H1 (cell line): ENCODE measurements at regions not wholly inside any gene's neighbourhood (a gene's known extent, or its start where the extent isn't known, plus 50 kb on each side); places are given as distances from the start of the nearest gene placed in this dataset.

Experiments
- CTCF ChIA-PET: fragments of 300-600 bp; sonication (Branson Sonifier 250); formaldehyde crosslinking; loops from one replicate; lab custom pipeline; 2021; ENCODE audit not compliant: partially characterized antibody; lab: Charles Lee
- POLR2A ChIA-PET: fragments of 300-600 bp; sonication (Branson Sonifier 250); formaldehyde crosslinking; loops from one replicate; lab custom pipeline; 2021; ENCODE audit warnings: inconsistent platforms; ENCODE audit not compliant: partially characterized antibody; lab: Charles Lee
- DNase-seq, 2 experiments: peaks; one replicate each; pipeline versions ENCODE4 v3.0.0 to v3.0.0-alpha.2; 2010 to 2022; ENCODE audit warnings: low spot score in 2 of 2, low read depth in 1 of 2, mixed read lengths in 1 of 2
- FAIRE-seq: peaks from 2 replicates; lab custom pipeline; 2011; peaks lifted over from hg19 to GRCh38; lab: Jason Lieb, UNC
- H2AFZ ChIP-seq: 2 replicates; pipeline ENCODE4 v1.8.1; 2012; ENCODE audit warnings: low read length, inconsistent platforms
- H2AK5ac ChIP-seq: 2 replicates; pipeline ENCODE4 v1.6.1; 2013; ENCODE audit warnings: low read depth, low read length
- H2BK120ac ChIP-seq: replicated peaks from 2 replicates; pipeline ENCODE3; 2013; ENCODE audit warnings: low read depth, low read length, inconsistent platforms
- H2BK12ac ChIP-seq: 2 replicates; pipeline ENCODE4 v1.6.1; 2013; ENCODE audit warnings: low read depth, low read length
- H2BK15ac ChIP-seq: 2 replicates; pipeline ENCODE4 v1.6.1; 2013; ENCODE audit warnings: low read length
- H2BK20ac ChIP-seq: 2 replicates; pipeline ENCODE4 v1.6.1; 2013; ENCODE audit warnings: low read length
- H2BK5ac ChIP-seq: 2 replicates; pipeline ENCODE4 v1.6.1; 2013; ENCODE audit warnings: low read depth, low read length
- H3K14ac ChIP-seq: 2 replicates; pipeline ENCODE4 v1.6.1; 2013; ENCODE audit warnings: inconsistent platforms; ENCODE audit not compliant: insufficient read length
- H3K18ac ChIP-seq: 2 replicates; pipeline ENCODE4 v1.6.1; 2013; ENCODE audit warnings: low read length; ENCODE audit errors: extremely low read depth
- H3K23ac ChIP-seq: 2 replicates; pipeline ENCODE4 v1.6.1; 2013; ENCODE audit warnings: inconsistent platforms; ENCODE audit not compliant: insufficient read length
- H3K23me2 ChIP-seq: 2 replicates; pipeline ENCODE4 v1.6.1; 2013; ENCODE audit warnings: low read depth, low read length
- H3K27ac ChIP-seq: 2 replicates; pipeline ENCODE4 v1.6.1; 2011; ENCODE audit warnings: low read depth, low read length, inconsistent platforms
- H3K27me3 ChIP-seq, 4 experiments: replicated peaks in 1 of 4; 1 replicate in 1 of 4; 2 replicates in 3 of 4; pipeline versions ENCODE4 v1.6.1 to v1.8.1; 2011 to 2013; ENCODE audit warnings: low read length in 3 of 4, mild to moderate bottlenecking in 3 of 4, inconsistent platforms in 2 of 4, mixed read lengths in 2 of 4, moderate library complexity in 1 of 4; ENCODE audit not compliant: control insufficient read depth in 3 of 4, insufficient read depth in 3 of 4; ENCODE audit errors: extremely low read depth in 1 of 4
- H3K36me3 ChIP-seq, 4 experiments: 2 replicates each; pipeline versions ENCODE4 v1.6.1 to v1.8.1; 2011 to 2013; ENCODE audit warnings: mild to moderate bottlenecking in 4 of 4, low read length in 3 of 4, moderate library complexity in 2 of 4, control low read depth in 1 of 4, inconsistent platforms in 1 of 4; ENCODE audit not compliant: insufficient read depth in 4 of 4, control insufficient read depth in 2 of 4
- H3K4ac ChIP-seq: replicated peaks from 2 replicates; pipeline ENCODE3; 2013; ENCODE audit warnings: low read length, low read depth, mixed read lengths, inconsistent platforms; ENCODE audit not compliant: insufficient read length
- H3K4me1 ChIP-seq, 4 experiments: replicated peaks in 1 of 4; 1 replicate in 1 of 4; 2 replicates in 3 of 4; pipeline versions ENCODE4 v1.6.1 to v1.8.1; 2011 to 2013; ENCODE audit warnings: low read length in 3 of 4, inconsistent platforms in 2 of 4, mixed read lengths in 1 of 4; ENCODE audit not compliant: insufficient read depth in 4 of 4, control insufficient read depth in 3 of 4
- H3K4me2 ChIP-seq, 2 experiments: 2 replicates each; pipeline versions ENCODE4 v1.6.1 to v1.8.1; 2011 to 2013; ENCODE audit warnings: low read depth in 2 of 2, low read length in 2 of 2, control low read depth in 1 of 2, inconsistent platforms in 1 of 2, mild to moderate bottlenecking in 1 of 2; ENCODE audit not compliant: insufficient read depth in 1 of 2
- H3K4me3 ChIP-seq, 4 experiments: fragments of 200-600, 300-600 bp in 1 of 4; sonication (generic), shearing (Covaris generic), sonication (Bioruptor Twin) in 1 of 4; 2 replicates each; pipeline versions ENCODE4 v1.5.1 to v1.8.1; 2011 to 2016; ENCODE audit warnings: low read length in 4 of 4, low read depth in 3 of 4, control low read depth in 2 of 4, inconsistent platforms in 2 of 4, mild to moderate bottlenecking in 2 of 4, mixed read lengths in 1 of 4, moderate library complexity in 1 of 4; ENCODE audit not compliant: insufficient read depth in 2 of 4; ENCODE audit errors: extremely low read depth in 1 of 4
- H3K56ac ChIP-seq: replicated peaks from 2 replicates; pipeline ENCODE3; 2013; ENCODE audit warnings: low read depth, mild to moderate bottlenecking, mixed read lengths, low read length, inconsistent platforms; ENCODE audit not compliant: insufficient read length
- H3K79me1 ChIP-seq: 2 replicates; pipeline ENCODE4 v1.6.1; 2013; ENCODE audit warnings: low read depth, low read length, control low read depth
- H3K79me2 ChIP-seq, 2 experiments: 2 replicates each; pipeline versions ENCODE4 v1.6.1 to v1.8.1; 2012 to 2013; ENCODE audit warnings: low read length in 2 of 2, mild to moderate bottlenecking in 2 of 2, inconsistent platforms in 1 of 2; ENCODE audit not compliant: insufficient read depth in 2 of 2, control insufficient read depth in 1 of 2
- H3K9ac ChIP-seq, 4 experiments: replicated peaks in 1 of 4; 1 replicate in 1 of 4; 2 replicates in 3 of 4; pipeline versions ENCODE4 v1.6.1 to v1.8.1; 2011 to 2013; ENCODE audit warnings: low read depth in 3 of 4, low read length in 3 of 4, control low read depth in 2 of 4, mild to moderate bottlenecking in 2 of 4, moderate library complexity in 2 of 4, inconsistent platforms in 1 of 4; ENCODE audit errors: extremely low read depth in 1 of 4
- H3K9me3 ChIP-seq, 2 experiments: 2 replicates each; pipeline versions ENCODE4 v1.6.1 to v1.8.1; 2012 to 2013; ENCODE audit warnings: mild to moderate bottlenecking in 2 of 2, moderate library complexity in 2 of 2, control low read depth in 1 of 2, inconsistent platforms in 1 of 2, low read depth in 1 of 2, low read length in 1 of 2, mixed read lengths in 1 of 2; ENCODE audit not compliant: insufficient read depth in 2 of 2
- H4K20me1 ChIP-seq, 2 experiments: replicated peaks in 1 of 2; 2 replicates each; pipeline versions ENCODE3 to v1.8.1; 2011 to 2013; ENCODE audit warnings: inconsistent platforms in 2 of 2, low read length in 2 of 2, mild to moderate bottlenecking in 1 of 2; ENCODE audit not compliant: insufficient read depth in 2 of 2, control insufficient read depth in 1 of 2
- H4K5ac ChIP-seq: 2 replicates; pipeline ENCODE4 v1.6.1; 2013; ENCODE audit warnings: low read length, low read depth, mixed read lengths, inconsistent platforms; ENCODE audit not compliant: insufficient read length
- H4K8ac ChIP-seq: 2 replicates; pipeline ENCODE4 v1.8.0; 2013; ENCODE audit warnings: mild to moderate bottlenecking, moderate library complexity, low read length, inconsistent platforms; ENCODE audit not compliant: insufficient read depth; ENCODE audit errors: extremely low read depth
- H4K91ac ChIP-seq: replicated peaks from 2 replicates; pipeline ENCODE3; 2013; ENCODE audit warnings: low read length, mixed read lengths, inconsistent platforms; ENCODE audit not compliant: insufficient read length
- BACH1 ChIP-seq: IDR thresholded peaks from 2 replicates; pipeline ENCODE4 v1.6.1; 2012; ENCODE audit warnings: low read length, improper control_type of control experiment
- BRCA1 ChIP-seq: IDR thresholded peaks from 2 replicates; pipeline ENCODE4 v1.6.1; 2012; ENCODE audit warnings: low read depth, low read length, improper control_type of control experiment
- JUND ChIP-seq: IDR thresholded peaks from 2 replicates; pipeline ENCODE4 v1.6.1; 2011; ENCODE audit warnings: mild to moderate bottlenecking, improper control_type of control experiment, low read length
- KDM1A ChIP-seq: fragments of 200-600, 300-600 bp; sonication (generic); IDR thresholded peaks from 2 replicates; pipeline ENCODE4 v1.7.1; 2016; ENCODE audit warnings: mild to moderate bottlenecking, low read length, borderline replicate concordance
- NRF1 ChIP-seq: IDR thresholded peaks from 2 replicates; pipeline ENCODE4 v1.6.1; 2011; ENCODE audit warnings: mild to moderate bottlenecking, low read depth, low read length, improper control_type of control experiment
- RBBP5 ChIP-seq: IDR thresholded peaks from 2 replicates; pipeline ENCODE4 v1.7.1; 2012; ENCODE audit warnings: low read depth, mild to moderate bottlenecking, inconsistent platforms, low read length, moderate library complexity, borderline replicate concordance
- RFX5 ChIP-seq: IDR thresholded peaks from 2 replicates; pipeline ENCODE4 v1.6.1; 2011; ENCODE audit warnings: low read depth, low read length, improper control_type of control experiment, borderline replicate concordance
- SIX5 ChIP-seq: IDR thresholded peaks from 2 replicates; pipeline ENCODE4 v1.6.1; 2011; ENCODE audit warnings: mild to moderate bottlenecking, low read depth, low read length
- TAF1 ChIP-seq: IDR thresholded peaks from 2 replicates; pipeline ENCODE4 v1.6.1; 2011; ENCODE audit warnings: mild to moderate bottlenecking, low read depth, low read length
- TBP ChIP-seq: IDR thresholded peaks from 2 replicates; pipeline ENCODE4 v1.6.1; 2011; ENCODE audit warnings: low read depth, low read length, improper control_type of control experiment
- WGBS, 2 experiments: shearing (Covaris generic) in 1 of 2; methylation state at CpG; one replicate each; pipeline versions ENCODE4 v1.1.6 to v1.1.7; 2013 to 2015; ENCODE audit warnings: low lambda C conversion rate in 2 of 2, mixed read lengths in 2 of 2, inconsistent platforms in 1 of 2, low coverage in 1 of 2, missing lambda C conversion rate in 1 of 2; ENCODE audit not compliant: insufficient replicate concordance in 2 of 2, insufficient coverage in 1 of 2, insufficient read length in 1 of 2; ENCODE audit errors: extremely low coverage in 1 of 2, missing lambda C conversion rate in 1 of 2; 5-methylcytosine and 5-hydroxymethylcytosine counted together
- TF ChIP-seq, protein P1 (sequence below), 3 experiments: IDR thresholded peaks; 1 replicate in 2 of 3; 2 replicates in 1 of 3; pipeline versions ENCODE4 v1.5.1 to v1.6.1; 2011; ENCODE audit warnings: low read length in 3 of 3, mild to moderate bottlenecking in 3 of 3, inconsistent platforms in 2 of 3, low read depth in 1 of 3, moderate library complexity in 1 of 3; ENCODE audit not compliant: insufficient read depth in 1 of 3; ENCODE audit errors: control extremely low read depth in 1 of 3

DNA sequence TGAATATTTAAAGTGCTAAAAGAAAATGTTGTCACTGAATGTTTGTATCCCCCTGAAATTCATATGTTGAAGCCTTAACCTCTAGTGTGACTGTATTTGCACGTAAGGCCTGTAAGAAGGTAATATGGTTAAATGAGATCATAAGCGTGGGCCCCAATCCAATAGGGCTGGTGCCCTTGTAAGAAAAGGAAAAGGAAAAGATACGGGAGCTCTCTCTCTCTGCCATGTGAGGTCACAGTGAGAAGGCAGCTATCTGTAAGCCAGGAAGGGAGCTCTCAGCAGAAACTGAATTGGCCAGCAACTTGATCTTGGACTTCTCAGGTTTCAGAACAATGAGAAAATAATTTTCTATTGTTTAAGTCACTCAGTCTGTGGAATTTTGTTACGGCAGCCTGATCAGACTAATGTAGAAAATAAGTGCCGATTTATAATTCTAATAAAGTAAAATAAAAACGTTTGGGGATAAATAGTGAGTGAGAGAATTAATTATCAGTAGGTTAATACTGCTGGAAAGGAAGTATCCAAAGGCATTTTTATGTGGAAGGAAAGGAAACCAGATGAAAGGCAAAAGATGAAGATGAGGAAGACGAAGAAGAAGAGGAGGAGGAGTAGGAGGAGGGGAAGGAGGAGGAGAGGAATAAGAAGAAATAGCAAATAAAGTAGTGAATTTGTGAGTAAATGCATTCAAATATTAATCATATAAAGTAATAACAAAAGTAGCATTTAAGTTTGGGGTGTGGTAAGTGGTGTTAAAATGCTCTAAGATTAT is 188.5 kb upstream of the KRR1 start:
- Histone ChIP-seq H2BK12ac (no peak overlapping the region), H3K23ac (no peak overlapping the region), H3K36me3 (no peaks in the 10 kb centered on the region), H3K14ac (no peak overlapping the region), H2BK15ac (no peak overlapping the region), H2BK20ac (no peak overlapping the region), H3K4me1 (peaks cover 0 to 6% (median 3%) of the 10 kb centered on the region in 4 experiments; a peak in 3 of 7 replicates), H2AFZ (0 out of 2 replicates have a peak overlapping the region, but pooled peaks have one; percentile 78), H3K4me3 (no peak overlapping the region), H3K56ac (no peak overlapping the region), H3K9ac (no peak overlapping the region), H4K8ac (no peak overlapping the region), H2BK5ac (no peak overlapping the region), H2BK120ac (no peak overlapping the region), H4K20me1 (no peaks in the 10 kb centered on the region), H3K79me2 (no peaks in the 10 kb centered on the region), H3K79me1 (no peaks in the 10 kb centered on the region), H3K18ac (no peak overlapping the region), H3K27ac (no peak overlapping the region), H3K23me2 (no peaks in the 10 kb centered on the region), H3K4ac (no peak overlapping the region), H3K27me3 (no peaks in the 10 kb centered on the region), H4K91ac (no peak overlapping the region), H3K9me3 (no peaks in the 10 kb centered on the region), H3K4me2 (no peak overlapping the region), H4K5ac (no peak overlapping the region), H2AK5ac (no peak overlapping the region)
- POLR2A ChIA-PET = interaction anchor here (1.5 kb wide), 1 partner anchor 11 kb away, joined by 4 read pairs; no protein-coding TSS in a partner anchor
- CTCF ChIA-PET = no interaction called here
- DNase-seq (no peak), FAIRE-seq (peak; percentile 76)
- WGBS, 2 experiments = 65 to 100% methylated on average over 2 to 7 of the region's 7 CpGs
- TF ChIP-seq KDM1A (no peak), BRCA1 (no peak), RFX5 (no peak), RBBP5 (no peak), JUND (no peak), SIX5 (no peak), TBP (no peak), NRF1 (no peak), BACH1 (no peak), TAF1 (no peak)
- TF ChIP-seq, protein P1, sequence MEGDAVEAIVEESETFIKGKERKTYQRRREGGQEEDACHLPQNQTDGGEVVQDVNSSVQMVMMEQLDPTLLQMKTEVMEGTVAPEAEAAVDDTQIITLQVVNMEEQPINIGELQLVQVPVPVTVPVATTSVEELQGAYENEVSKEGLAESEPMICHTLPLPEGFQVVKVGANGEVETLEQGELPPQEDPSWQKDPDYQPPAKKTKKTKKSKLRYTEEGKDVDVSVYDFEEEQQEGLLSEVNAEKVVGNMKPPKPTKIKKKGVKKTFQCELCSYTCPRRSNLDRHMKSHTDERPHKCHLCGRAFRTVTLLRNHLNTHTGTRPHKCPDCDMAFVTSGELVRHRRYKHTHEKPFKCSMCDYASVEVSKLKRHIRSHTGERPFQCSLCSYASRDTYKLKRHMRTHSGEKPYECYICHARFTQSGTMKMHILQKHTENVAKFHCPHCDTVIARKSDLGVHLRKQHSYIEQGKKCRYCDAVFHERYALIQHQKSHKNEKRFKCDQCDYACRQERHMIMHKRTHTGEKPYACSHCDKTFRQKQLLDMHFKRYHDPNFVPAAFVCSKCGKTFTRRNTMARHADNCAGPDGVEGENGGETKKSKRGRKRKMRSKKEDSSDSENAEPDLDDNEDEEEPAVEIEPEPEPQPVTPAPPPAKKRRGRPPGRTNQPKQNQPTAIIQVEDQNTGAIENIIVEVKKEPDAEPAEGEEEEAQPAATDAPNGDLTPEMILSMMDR (IDR thresholded peaks at IDR 0.05; ENCODE audit: control extremely low read depth in 1 of 3, insufficient read depth in 1 of 3, low read depth in 1 of 3, low read length in 3 of 3) = no peak
